GM19025 (cell line): ENCODE measurements at regions not wholly inside any gene's neighbourhood (a gene's known extent, or its start where the extent isn't known, plus 50 kb on each side); places are given as distances from the start of the nearest gene placed in this dataset.
A peak's percentile ranks its signal among the peaks of the same experiment; 100 is the strongest.

Experiments
- ATAC-seq: cut with Tn5 transposase; IDR thresholded peaks from one replicate; pipeline ENCODE4 v1.9.1; 2021; ENCODE audit warnings: mild to moderate bottlenecking, low read depth, moderate library complexity; ENCODE audit not compliant: unreplicated experiment

DNA sequence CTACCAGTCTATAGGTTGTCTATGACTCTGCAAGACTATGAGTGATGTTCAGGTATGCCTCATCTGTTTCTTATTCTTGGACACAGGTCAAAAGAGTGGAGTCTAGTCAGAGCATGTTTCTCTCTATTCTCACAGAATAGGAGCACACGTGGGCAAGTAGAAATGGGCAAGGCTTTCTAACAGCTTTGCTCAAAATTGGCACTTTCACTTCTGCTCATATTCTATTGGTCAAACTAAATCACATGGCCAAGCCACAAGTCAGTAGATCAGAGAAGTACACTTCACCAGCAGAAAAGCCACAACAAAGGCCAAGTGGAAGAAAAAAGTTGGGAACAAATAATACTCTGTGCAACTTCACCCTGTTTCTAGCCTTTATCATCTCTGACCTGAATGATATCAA is 354.5 kb upstream of the SYNCRIP start:
- ATAC-seq = peak; percentile 58

DNA sequence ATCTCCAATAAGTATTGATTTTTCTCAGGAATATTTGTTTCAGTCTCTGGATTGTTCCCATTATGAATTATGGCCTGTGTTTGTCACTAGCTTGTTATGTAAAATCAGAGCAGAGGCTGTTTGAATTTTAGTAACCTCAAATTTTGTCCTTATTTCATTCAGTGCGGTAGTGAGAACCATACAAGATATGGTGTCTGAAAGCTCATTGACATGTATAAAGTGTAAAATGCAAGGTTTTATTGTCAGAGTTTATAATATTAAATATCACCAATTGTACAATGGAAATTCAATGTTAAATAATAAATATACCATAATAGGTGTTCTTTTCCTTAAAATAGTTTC is 353.3 kb upstream of the SYNCRIP start:
- no peak for ATAC-seq

DNA sequence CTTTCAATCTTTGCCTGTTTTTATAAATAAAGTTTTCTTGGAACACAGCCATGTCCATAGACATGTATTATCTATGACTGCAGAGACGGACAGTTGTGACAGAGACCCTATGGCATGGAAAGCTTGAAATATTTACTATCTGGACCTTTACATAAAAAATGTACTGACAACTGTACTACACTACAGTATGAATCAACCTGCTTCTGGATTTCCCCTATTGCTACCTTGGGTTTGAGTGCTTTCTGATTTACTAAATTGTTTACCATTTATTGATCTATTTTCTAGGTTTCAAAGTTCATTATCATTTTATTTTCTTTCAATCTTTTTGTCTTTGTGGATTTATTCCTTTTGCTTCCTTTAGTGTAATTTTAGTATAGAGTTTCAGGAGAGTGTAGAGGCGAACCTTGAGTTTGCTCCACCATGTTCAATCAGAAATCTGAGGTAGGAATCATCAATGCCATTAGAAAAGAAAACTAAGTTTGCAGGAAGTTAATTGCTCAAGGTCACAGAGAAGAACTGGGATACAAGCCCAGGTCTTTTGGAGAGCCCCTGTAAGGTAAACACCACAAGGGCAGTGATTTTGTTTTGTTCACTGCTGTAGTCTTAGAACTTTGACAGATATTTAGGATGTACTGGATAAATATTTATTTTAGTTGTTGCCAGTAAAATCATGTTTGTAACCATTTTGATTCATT is 352.8 kb upstream of the SYNCRIP start:
- no peak for ATAC-seq

DNA sequence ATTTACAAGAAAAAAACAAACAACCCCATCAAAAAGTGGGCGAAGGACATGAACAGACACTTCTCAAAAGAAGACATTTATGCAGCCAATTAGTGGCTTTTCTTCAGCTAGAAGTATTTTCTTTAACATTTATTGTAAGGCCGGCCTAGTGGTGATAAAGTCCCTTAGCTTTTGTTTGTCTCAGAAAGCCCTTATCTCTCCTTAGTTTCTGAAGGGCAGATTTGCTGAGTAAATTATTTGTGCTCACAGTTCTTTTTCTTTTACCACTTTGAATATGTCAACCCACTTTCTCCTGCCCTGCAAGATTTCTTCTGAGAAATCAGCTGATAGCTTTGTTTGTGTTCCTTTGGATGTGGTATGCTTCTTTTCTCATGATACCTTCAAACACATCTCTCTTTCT is 344.0 kb upstream of the SYNCRIP start:
- ATAC-seq = no peak

DNA sequence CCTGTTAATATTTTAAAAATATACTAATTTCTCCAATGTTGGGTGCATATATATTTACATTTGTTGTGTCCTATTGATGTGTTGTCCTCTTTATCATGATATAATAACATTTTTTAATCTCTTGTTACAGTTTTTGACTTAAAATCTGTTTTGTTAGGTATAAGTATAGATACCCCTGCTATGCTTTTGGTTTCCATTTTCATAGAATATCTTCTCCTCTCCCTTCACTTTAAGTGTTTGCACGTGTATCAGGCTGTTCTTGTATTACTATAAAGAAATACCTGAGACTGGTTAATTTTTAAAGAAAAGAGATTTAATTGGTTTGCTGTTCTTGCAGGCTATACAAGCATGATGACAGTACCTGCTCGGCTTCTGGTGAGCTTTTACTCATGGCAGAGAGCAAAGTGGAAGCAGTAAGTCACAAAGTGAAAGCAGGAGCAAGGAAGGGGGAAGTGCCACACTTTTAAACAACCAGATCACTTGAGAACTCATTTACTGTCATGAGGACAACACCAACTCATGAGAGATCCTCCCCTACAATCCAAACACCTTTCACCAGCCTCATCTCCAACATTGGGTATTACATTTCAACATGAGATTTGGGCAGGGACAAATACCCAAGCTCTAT is 340.5 kb upstream of the SYNCRIP start:
- peak; percentile 90 for ATAC-seq

DNA sequence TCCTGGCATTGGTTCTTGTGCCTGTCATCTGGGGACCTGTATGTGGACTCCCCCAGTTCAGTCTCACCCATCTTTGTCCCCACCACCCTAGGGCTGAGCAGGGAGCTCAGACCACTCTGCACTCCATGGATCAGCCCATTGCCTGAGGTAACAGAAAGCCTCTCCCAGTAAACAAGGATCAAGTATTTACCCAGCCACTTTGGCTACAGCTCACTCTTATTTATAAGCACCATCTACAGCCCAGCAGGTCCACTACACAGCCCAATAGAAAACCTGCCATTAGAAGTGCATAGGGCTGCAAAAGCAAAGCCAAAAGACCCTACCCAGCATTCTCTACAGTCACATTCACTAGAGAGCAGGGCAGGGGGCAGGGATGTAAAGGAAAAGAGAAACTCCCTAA is 335.0 kb upstream of the SYNCRIP start:
- ATAC-seq = no peak

DNA sequence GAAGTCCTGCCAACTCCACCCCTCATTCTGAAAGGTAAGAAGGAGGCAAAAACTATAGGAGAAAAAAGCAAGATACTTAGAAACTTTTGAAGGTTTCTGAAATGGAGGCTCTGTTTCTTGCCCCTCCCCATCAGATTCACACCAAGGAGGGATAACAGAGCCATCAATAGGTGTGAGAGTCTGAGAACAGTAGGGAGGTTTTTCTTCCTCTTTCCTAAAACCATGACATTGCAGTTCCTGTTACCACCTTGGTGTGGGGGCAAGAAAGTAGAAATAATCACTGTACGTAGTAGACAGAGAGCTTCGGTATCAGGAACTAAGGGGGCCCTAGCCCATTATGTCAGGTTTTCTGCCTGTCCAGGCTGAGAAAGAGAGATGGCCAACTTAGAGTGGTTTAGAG is 333.3 kb upstream of the SYNCRIP start:
- ATAC-seq = peak; percentile 57

DNA sequence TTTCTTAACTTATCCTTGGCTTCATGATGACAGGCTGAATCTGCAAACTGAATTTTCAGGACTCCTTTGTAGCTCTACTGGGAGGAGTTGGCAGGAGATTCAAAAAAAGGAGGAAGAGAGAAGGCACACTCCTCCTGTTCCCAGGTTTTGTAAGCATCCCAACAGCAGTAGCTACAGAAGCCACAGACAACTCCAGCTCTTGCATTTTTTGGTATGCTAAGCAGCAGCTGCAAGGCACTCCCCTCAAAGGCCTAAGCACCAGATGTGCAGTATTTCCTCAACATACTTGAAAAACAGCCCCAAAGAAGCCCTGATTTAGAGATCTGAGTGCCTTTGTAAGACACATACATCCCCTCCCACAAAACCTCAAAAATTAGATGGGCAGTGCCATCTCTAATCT is 328.6 kb upstream of the SYNCRIP start:
- no peak for ATAC-seq

DNA sequence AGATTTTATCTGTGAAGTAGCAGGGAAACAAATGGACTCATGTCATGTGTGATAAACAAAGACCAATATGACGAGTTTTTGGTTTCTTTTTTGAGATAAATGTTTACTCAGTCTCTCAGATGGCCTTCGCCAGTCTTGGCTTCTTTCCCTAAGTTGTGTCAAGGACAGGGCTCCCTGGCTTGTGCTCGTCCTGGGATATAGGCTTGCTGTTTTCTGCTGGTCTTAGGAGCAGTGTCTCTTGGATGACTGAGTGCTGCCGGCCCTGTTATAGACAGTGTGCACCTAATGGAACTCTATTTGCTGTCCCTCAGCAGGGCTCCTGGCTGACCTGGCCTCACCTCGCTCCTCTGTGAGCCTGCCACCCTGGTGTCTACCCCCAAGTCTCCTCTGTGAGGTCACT is 324.1 kb upstream of the SYNCRIP start:
- no peak for ATAC-seq

DNA sequence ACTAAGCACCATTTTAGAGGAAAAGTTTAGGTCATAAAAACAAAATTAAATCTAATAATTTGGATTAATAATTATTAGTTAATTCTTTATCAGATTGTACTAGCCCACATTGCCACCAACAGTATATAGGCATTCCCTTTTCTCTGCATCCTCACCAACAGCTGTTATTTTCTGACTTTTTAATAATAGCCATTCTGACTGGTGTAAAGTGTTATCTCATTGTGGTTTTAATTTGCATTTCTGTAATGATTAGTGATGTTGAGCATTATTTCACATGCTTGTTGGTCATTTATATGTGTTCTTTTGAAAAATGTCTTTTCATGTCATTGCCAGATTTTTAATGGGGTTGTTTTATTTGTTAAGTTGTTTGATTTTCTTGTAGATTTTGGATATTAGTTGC is 319.1 kb upstream of the SYNCRIP start:
- no peak for ATAC-seq

DNA sequence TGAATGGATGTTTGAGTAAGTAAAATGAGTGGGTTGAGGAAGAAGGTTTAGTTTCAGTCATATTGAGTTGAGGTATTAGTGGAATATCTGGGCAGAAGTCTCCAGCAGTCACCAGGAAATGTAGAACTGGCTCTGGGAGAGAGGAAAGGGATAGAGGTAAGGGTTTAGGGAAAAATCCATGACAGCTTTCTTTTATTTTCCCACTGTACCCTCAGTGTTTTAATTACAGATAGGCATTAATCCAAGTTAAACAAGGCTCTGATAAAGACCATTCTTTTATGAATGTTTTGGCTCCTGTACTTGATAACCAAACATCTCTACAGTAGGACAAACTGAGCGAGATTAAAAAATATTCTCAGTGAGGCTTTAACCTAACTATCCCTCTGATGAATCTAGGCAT is 318.4 kb upstream of the SYNCRIP start:
- no peak for ATAC-seq

DNA sequence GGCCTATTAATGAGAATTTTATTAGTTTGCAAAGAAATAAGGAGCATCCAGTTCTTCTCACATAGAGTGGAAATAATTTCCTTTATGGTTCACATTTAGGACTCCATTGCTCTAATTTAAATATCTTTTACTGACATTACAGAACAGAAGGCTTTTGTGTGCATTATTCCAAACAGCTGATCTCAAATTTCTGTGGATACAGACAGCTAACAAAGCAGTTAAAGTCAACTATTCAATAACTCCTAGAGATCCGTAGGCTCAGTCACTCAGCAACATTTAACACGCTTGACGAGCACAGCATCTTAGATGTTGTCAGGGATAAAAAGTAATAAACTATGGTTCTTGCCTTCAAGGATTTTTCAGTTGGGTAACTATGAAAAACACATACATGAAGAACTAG is 305.8 kb upstream of the SYNCRIP start:
- no peak for ATAC-seq

DNA sequence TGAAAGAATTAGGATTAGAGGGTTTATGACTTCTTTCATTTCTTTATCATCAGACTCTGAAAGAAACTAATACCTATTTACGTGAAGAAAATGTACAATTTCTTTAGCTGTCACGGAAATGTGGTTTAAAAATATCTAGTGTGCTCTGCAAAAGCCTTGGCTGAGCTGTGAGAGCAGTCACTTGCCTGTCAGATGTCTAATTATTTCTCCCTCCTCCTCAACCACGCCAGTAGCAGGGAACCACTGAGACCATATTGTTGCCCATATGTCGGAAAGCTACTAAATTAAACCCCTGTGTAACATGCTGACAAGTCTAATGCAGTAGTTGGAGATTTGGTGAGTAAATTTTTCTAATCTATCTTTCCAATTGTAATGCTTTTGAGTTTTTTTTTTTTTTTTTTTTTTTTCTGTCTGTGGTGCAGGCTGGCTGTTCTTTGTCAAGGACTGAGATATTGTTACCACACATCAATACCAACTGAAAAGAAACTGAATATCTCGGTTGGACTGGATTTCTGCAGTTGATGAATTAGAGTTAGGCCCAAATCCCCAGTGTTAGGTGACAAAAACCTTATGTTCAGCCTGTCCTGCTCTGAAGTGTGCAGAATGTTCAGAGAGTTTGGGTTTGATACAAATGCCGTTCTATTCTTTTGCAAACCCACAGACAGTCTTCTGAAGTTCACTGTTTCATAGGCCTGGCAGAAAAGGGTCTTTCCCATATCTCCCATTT is 302.9 kb upstream of the SYNCRIP start:
- ATAC-seq = no peak

DNA sequence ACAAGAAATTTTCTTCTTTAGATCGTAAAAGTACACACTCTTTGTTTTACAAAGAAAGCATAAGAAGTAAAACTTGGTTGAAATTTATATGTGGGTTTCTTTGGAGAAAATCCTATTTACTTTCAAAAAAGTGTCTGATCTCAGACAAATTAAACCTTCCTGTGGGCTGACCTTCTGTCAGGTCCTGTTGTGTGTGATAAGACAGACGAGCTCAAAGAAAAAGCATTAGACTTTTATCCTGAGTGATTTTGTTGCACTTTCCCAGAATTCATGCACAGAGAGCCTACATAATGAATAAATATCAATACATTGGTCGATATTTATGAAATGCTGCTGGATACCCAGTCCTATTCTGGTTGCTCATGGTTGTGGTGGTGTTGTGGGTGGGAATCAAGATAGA is 302.1 kb upstream of the SYNCRIP start:
- ATAC-seq = no peak

DNA sequence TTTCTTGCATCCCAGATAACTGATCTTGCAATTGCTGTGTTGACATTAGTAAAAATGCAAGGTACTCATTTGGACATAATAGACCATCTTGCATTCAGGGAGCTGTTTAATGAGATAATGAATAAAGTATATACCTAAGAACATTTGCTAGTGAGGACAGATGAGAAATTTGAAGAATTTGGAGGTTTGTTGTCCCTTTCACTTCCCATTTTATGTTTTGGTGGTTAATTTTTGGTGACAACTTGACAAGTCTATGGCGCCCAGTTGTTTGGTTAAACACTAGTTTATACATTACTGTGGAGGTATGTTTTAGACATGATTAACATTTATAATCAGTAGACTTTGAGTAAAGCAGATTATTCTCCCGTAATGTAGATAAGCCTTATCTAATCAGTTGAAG is 300.2 kb upstream of the SYNCRIP start:
- no peak for ATAC-seq

DNA sequence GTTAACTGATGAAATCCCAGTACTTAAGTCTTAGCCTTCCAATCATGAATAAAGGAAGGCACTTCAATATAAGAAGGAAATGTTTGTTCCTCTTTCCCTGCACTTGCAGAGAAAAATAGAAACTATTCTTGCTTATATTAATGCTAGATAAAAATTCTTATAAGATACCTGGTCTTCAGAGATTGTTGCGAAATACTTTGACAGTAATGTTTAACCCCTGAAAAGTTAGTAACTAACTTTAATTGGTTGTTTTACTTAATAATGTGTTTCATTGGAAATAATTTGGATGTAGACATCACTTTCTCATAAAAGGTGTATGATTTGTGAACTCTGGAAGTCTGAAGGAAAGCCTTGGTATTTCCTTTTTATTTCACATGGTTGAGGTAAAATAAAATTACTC is 294.2 kb upstream of the SYNCRIP start:
- no peak for ATAC-seq

DNA sequence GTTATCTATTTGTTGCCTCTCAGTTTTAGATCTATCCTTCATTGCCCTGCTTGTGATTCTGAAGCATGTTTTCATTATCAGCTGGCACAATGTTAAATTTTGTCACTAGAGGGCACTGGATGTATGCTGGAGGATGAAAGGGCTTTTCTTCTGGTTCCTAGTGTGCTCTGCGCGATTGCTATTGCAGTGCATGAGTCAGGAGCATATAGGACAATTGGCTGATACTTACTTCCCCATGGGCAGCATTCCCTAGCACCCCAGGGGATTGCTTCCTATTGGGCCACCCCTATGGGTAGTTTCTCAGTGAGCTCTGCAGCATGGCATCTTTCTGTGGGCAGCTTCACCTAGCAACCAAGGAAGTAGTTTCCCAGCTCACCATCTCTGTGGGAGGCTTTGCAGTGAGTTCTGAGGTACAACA is 280.3 kb upstream of the SYNCRIP start:
- peak; percentile 81 for ATAC-seq

DNA sequence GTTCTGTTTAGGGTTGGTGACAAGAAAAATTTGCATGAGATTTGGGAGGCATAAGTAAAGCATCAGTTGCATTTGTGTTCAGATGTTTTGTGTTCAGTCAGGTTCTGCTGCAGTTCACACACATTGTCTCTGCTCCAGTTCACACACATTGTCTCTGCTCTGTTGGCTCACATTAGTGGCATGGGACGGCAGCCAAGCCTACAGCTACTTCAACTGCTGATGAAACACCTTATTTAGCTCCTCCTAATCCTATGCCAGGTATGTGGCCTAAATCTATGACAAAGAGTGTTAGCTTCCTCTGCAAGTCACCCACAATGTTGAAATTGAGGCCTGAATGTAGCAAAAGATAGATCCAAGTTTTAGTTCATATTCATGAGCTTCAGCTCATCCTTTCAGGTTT is 278.1 kb upstream of the SYNCRIP start:
- no peak for ATAC-seq

DNA sequence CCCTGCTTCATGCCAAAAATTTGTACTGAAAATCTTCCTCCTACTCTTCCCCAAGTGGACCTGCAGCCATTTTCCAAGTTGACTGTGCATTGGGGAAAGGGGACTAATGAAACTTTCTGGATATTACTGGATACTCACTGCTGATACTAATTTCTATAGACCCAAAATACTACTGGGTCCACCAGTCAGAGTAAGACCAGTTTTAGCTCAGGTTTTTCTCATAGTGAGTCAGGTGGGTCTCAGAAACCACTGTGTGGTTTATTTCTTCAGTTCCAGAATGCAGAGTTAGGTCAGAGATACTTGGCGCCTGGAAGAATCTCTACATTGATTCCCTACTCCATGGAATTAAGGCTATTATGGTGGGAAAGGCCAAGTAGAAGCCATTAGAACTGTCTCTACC is 274.8 kb upstream of the SYNCRIP start:
- ATAC-seq = no peak

DNA sequence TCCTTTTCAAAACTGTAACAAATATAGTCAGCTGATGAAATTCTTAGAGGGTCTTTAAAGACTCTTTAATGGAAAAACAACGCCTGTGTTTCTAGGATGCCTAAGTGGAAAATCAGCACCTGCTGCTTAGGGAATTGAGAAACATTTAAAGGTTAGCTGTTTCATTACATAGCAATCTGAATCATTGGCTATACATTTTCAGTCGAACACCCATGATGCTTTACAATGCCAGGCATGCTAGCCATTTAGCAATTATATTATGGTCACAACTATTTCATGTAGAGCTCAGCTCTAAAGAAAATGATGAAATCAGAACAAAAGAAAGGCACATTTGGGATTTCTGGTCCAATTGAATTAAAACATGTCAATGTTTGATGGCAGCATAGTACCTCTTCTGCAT is 270.3 kb upstream of the SYNCRIP start:
- no peak for ATAC-seq

DNA sequence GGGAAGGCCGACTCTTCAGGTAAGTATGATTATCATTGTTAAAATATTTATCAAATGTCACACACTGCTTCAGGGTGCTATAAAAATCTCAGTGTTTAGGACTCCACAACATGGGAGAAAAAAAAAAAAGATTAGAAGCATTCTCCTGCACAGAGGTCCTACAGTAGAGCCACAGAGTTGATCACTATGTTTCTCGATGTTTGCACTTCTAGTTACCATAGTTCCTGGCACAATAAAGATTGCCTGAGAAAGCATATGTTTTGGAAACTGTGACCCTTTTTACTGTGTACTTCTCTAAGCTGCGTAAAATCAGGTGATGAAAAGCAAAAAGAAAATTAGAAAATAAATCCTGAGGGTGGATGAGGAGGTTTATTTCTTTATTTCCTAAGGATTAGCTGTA is 269.9 kb upstream of the SYNCRIP start:
- ATAC-seq = no peak

DNA sequence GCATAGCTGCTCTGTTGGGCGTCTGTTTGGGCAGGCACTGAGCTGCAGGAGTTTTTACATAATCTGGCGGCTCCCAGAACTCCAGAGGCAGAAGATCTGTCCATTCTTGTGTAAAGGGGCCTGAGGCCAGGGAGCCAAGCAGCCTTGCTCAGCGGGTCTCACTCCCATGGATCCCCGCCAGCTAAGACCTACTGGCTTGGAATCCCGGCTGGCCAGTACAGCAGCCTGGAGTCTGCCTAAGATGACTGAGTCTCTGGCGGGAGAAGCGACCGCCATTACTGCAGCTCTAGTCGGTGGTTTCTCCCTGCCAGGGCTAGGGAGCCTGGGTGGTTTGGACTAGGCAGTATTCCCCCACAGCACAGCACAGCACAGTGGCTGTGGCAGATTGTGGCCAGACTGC is 268.4 kb upstream of the SYNCRIP start:
- no peak for ATAC-seq
